ENCODE measurements at regions not wholly inside any gene's neighbourhood (a gene's known extent, or its start where the extent isn't known, plus 50 kb on each side); places are given as distances from the start of the nearest gene placed in this dataset.

DNA sequence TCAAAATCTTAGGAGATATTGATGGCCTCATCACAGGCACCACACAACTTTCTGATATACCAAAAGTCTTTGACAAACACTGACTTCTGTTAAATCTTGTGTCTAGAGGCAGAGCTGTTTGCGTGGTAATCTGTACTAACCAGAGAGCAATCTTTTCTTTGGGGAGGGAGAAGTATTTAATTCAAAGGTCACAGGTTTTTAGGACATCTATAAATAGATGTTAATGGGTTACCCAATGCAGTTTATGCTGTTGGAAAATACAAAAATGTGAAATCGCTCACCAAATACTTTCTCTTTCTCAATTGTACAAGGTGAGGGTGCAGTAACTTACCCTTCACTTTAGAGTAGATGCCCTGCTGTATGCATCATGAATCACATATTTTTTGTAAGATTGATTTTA, 510.5 kb downstream of the NSUN3 start:
- no peak for DNase-seq
- Histone ChIP-seq H3K36me3 (no peaks in the 10 kb centered on the region), H3K27ac (no peak overlapping the region), H3K27me3 (no peaks in the 10 kb centered on the region), H3K4me3 (replicated peaks in 1 of 3) (no peak overlapping the region), H3K4me1 (no peaks in the 10 kb centered on the region), H3K9me3 (no peaks in the 10 kb centered on the region)
- no peak for TF ChIP-seq CTCF (IDR thresholded peaks at IDR 0.05)
- intact Hi-C loops (cut with DNase I), result no loop called here
- 88 to 93% methylated on average over 2 of the region's 2 CpGs for WGBS, 2 donors

DNA sequence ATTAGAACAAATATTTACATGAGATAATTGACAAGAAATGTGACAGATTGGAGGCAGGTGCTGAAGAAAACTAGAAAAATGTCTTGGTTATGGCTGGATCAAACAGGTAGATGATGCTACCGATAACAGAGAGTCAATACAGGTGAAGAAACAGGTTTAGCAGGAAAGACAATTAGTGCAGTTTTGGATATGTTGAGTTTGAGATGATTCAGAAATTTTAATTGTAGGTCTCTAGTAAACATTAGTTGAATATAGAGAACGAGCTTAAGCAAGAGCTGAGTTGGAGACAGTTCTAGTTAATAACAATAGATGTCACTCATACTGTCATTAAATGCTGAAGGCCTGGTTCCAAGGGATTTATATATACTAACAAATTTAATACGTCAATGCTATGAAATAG, 524.4 kb downstream of the NSUN3 start:
- H3K4me3 ChIP-seq (replicated peaks in 1 of 3), result no peak overlapping the region
- intact Hi-C loops (cut with DNase I), result no loop called here
- no peaks in the 10 kb centered on the region for H3K27me3 ChIP-seq
- H3K36me3 ChIP-seq, result no peaks in the 10 kb centered on the region
- H3K4me1 ChIP-seq, result no peaks in the 10 kb centered on the region
- WGBS, 2 donors, result 90 to 92% methylated on average over 3 of the region's 3 CpGs
- DNase-seq, result no peak
- H3K27ac ChIP-seq, result no peak overlapping the region
- no peaks in the 10 kb centered on the region for H3K9me3 ChIP-seq
- TF ChIP-seq CTCF (IDR thresholded peaks at IDR 0.05) (no peak), POLR2A (IDR thresholded peaks at IDR 0.05) (no peak)

- Histone ChIP-seq H3K4me1 (no peaks in the 10 kb centered on the region), H3K36me3 (no peaks in the 10 kb centered on the region), H3K27me3 (no peaks in the 10 kb centered on the region), H3K27ac (no peak overlapping the region), H3K9me3 (no peaks in the 10 kb centered on the region), H3K4me3 (replicated peaks in 1 of 3) (no peak overlapping the region)
- DNase-seq, result no peak
- intact Hi-C loops (cut with DNase I), result no loop called here
- 90 to 91% methylated on average over 1 of the region's 1 CpG for WGBS, 2 donors
- TF ChIP-seq CTCF (IDR thresholded peaks at IDR 0.05) (no peak), POLR2A (IDR thresholded peaks at IDR 0.05) (no peak)
Observed at GRCh38 chr3:94593526-94594150, 530.8 kb downstream of the NSUN3 start.

DNA sequence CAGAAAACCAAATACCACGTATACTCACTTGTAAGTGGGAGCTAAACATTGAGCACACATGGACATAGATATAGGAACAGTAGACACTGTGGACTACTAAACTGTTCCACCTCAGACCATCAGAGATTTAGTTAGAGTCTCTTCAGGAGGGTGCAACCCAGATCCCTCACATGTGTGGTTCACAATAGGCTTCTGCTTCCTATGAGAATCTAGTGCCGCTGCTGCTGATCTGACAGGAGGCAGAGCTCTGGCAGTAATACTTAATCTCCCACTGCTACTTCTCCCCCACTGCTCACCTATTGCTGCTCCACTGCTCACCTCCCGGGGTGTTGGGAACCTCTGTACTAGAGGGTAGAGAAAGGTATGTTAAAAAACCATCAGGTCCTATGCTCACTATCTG, 533.3 kb downstream of the NSUN3 start:
- Histone ChIP-seq H3K27ac (no peak overlapping the region), H3K36me3 (no peaks in the 10 kb centered on the region), H3K4me3 (replicated peaks in 1 of 3) (no peak overlapping the region), H3K27me3 (no peaks in the 10 kb centered on the region), H3K9me3 (no peaks in the 10 kb centered on the region), H3K4me1 (no peaks in the 10 kb centered on the region)
- DNase-seq, result no peak
- WGBS, 2 donors, result 79 to 89% methylated on average over 3 of the region's 3 CpGs
- intact Hi-C loops (cut with DNase I), result no loop called here
- TF ChIP-seq POLR2A (IDR thresholded peaks at IDR 0.05) (no peak), CTCF (IDR thresholded peaks at IDR 0.05) (no peak)

GRCh38 chr3:94596887-94597566, 534.2 kb downstream of the NSUN3 start:
- no peak overlapping the region for H3K4me3 ChIP-seq (replicated peaks in 1 of 3)
- no peak for TF ChIP-seq CTCF (IDR thresholded peaks at IDR 0.05)
- TF ChIP-seq POLR2A (IDR thresholded peaks at IDR 0.05), result no peak
- H3K27me3 ChIP-seq, result no peaks in the 10 kb centered on the region
- H3K9me3 ChIP-seq, result no peaks in the 10 kb centered on the region
- H3K36me3 ChIP-seq, result no peaks in the 10 kb centered on the region
- no peak for DNase-seq
- 52 to 54% methylated on average over 4 of the region's 4 CpGs for WGBS, 2 donors
- no peak overlapping the region for H3K27ac ChIP-seq
- no peaks in the 10 kb centered on the region for H3K4me1 ChIP-seq
- intact Hi-C loops (cut with DNase I), result no loop called here
